Ascending aorta (tissue), 2 donors: ENCODE measurements at regions not wholly inside any gene's neighbourhood (a gene's known extent, or its start where the extent isn't known, plus 50 kb on each side); places are given as distances from the start of the nearest gene placed in this dataset.

Source experiments
- DNase-seq, 2 donors: peaks; one replicate each; pipeline ENCODE4 v3.0.0-alpha.2; 2019; ENCODE audit warnings: low spot score in 2 of 2
- H3K27ac ChIP-seq, 2 donors: fragments of 200-600 bp; sonication (generic); one replicate each; pipeline ENCODE4 v1.5.1; 2016 to 2017; ENCODE audit warnings: mild to moderate bottlenecking in 1 of 2
- H3K27me3 ChIP-seq: fragments of 200-600 bp; sonication (generic); one replicate; pipeline ENCODE4 v1.5.1; 2017
- H3K36me3 ChIP-seq, 2 donors: fragments of 200-600 bp; sonication (generic); one replicate each; pipeline ENCODE4 v1.5.1; 2016
- H3K4me1 ChIP-seq, 2 donors: fragments of 200-600 bp; sonication (generic); one replicate each; pipeline ENCODE4 v1.5.1; 2016 to 2017; ENCODE audit warnings: mild to moderate bottlenecking in 1 of 2
- H3K4me3 ChIP-seq, 2 donors: fragments of 200-600 bp; sonication (generic); one replicate each; pipeline ENCODE4 v1.5.1; 2016 to 2017; ENCODE audit warnings: mild to moderate bottlenecking in 1 of 2
- H3K9me3 ChIP-seq, 2 donors: fragments of 200-600 bp; sonication (generic); one replicate each; pipeline ENCODE4 v1.5.1; 2016
- intact Hi-C: fragments of 100-400 bp; cut with DNase I; formaldehyde crosslinking; loops from one replicate; pipeline ENCODE4 v1.15.1; 2023
- TF ChIP-seq, protein P1 (sequence below), 3 experiments: fragments of 200-600 bp in 2 of 3; fragments of 450-650 bp in 1 of 3; sonication (generic) in 2 of 3; IDR thresholded peaks; one replicate each; pipeline ENCODE4 v1.5.1; 2016 to 2019; ENCODE audit warnings: antibody characterized with exemption in 3 of 3, mild to moderate bottlenecking in 1 of 3, moderate library complexity in 1 of 3

DNA sequence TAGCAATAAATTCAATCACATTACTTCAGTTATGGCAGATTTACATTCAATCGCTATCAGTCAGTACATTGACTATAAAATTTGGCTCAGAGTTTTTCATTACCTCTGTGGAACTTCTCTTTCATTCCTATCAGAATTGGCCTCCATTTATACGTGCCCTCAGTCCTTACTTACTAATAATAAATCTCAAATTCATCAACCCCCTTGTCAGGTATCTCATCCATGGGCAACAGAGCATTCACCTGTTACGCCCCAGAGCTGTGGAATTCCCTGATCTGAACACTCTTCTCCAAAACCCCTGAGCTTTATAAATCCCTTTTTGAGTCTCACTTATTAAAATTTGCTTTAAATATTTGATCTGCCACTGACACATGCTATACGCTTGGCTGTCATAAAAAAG is 492.9 kb downstream of the GBE1 start:
- Histone ChIP-seq H3K9me3 (no peaks in the 10 kb centered on the region), H3K4me1 (no peaks in the 10 kb centered on the region), H3K4me3 (no peak overlapping the region), H3K27ac (no peak overlapping the region), H3K27me3 (no peaks in the 10 kb centered on the region), H3K36me3 (no peaks in the 10 kb centered on the region)
- intact Hi-C loops, result no loop called here
- no peak for DNase-seq
- TF ChIP-seq, protein P1, sequence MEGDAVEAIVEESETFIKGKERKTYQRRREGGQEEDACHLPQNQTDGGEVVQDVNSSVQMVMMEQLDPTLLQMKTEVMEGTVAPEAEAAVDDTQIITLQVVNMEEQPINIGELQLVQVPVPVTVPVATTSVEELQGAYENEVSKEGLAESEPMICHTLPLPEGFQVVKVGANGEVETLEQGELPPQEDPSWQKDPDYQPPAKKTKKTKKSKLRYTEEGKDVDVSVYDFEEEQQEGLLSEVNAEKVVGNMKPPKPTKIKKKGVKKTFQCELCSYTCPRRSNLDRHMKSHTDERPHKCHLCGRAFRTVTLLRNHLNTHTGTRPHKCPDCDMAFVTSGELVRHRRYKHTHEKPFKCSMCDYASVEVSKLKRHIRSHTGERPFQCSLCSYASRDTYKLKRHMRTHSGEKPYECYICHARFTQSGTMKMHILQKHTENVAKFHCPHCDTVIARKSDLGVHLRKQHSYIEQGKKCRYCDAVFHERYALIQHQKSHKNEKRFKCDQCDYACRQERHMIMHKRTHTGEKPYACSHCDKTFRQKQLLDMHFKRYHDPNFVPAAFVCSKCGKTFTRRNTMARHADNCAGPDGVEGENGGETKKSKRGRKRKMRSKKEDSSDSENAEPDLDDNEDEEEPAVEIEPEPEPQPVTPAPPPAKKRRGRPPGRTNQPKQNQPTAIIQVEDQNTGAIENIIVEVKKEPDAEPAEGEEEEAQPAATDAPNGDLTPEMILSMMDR (IDR thresholded peaks at IDR 0.05), result no peak

DNA sequence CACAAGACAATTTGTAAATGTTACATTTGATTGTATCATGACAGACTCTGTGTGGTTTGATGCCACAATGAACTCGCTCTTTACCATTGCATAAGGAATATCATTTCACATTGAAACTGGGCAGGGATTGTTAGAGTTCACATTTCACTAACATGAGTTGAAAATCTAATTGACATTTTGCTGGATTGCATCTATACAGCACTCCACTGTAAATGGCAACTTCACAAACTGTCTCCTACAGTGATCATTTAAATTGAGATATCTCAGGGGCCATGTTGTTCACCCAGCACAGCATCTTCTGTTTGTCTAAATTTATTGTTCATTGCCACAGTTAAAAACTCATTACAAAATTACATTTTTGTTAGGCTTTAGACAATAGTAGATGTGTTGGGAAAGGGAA is 499.4 kb downstream of the GBE1 start:
- TF ChIP-seq, protein P1 (IDR thresholded peaks at IDR 0.05), result no peak
- no peak for DNase-seq
- intact Hi-C loops, result no loop called here
- H3K36me3 ChIP-seq, result no peaks in the 10 kb centered on the region
- H3K4me1 ChIP-seq, result no peaks in the 10 kb centered on the region
- no peaks in the 10 kb centered on the region for H3K27me3 ChIP-seq
- no peaks in the 10 kb centered on the region for H3K9me3 ChIP-seq
- no peak overlapping the region for H3K4me3 ChIP-seq
- no peak overlapping the region for H3K27ac ChIP-seq

DNA sequence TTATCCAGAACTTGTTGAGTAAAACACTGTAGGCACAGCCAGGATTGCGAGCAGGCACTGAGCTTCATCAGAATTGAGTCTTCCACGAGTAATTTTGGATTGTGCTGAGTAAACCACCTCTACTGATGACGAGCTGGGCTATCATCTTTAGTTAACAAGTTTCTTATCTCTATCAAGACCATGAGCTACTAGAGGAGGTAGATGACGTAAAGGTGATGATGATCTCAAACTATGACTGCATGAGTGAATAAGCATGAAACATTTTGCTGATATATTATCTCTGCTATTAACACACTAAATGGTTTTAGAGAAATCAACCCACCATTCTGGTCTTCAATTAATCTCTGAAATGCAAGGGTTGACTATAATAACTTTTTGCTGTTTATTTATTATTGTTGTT is 506.0 kb downstream of the GBE1 start:
- intact Hi-C loops, result no loop called here
- DNase-seq, result no peak

DNA sequence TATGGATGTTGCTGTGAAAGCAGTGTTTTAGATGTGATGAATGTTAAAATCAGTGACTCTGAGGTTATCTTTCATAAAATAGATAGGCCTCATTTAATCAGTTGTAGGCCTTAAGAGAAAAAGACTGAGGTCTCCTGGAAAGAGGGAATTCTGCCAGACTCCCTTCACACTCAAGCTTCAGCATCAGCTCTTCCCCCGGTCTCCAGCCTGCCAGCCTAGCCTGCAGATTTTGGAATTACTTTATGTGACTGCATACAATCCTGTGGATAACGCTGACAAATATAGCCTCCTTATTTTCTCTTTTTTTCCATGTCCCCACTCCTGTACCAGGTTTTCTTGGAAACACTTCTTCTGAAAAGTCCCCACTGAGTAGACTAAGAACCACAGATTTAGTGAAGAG is 510.3 kb downstream of the GBE1 start:
- no peak overlapping the region for H3K27ac ChIP-seq
- intact Hi-C loops, result no loop called here
- TF ChIP-seq, protein P1 (IDR thresholded peaks at IDR 0.05), result no peak

More for the DNA sequence above, 506.0 kb downstream of the GBE1 start:
- Histone ChIP-seq H3K9me3 (no peaks in the 10 kb centered on the region), H3K27ac (no peak overlapping the region), H3K36me3 (no peaks in the 10 kb centered on the region), H3K4me3 (no peak overlapping the region), H3K4me1 (no peaks in the 10 kb centered on the region), H3K27me3 (no peaks in the 10 kb centered on the region)
- TF ChIP-seq, protein P1 (IDR thresholded peaks at IDR 0.05), result no peak

DNA sequence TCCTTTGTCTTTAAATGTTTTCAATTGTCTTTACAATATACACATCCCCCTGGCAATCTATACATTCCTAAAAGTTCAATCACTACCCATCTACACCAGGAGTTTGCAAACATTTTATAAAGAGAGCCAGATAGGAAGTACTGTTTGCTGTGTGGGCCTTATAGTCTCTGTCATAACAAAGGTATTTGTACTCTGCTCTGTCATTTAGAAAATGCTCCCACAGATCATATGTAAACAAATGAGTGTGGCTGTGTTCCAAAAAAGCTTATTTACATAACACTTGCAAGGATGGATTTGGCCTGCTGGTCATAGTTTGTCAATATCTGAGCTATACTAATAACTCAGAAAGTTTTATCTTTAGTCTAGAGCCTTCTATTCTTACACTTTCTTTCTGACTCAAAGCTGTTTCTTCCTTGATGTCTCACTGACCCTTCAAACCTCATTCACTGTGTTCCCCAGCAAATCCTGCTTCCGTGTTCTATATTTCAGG is 511.9 kb downstream of the GBE1 start:
- Histone ChIP-seq H3K4me3 (no peak overlapping the region), H3K9me3 (no peaks in the 10 kb centered on the region), H3K36me3 (no peaks in the 10 kb centered on the region), H3K27ac (no peak overlapping the region), H3K4me1 (no peaks in the 10 kb centered on the region), H3K27me3 (no peaks in the 10 kb centered on the region)
- no peak for DNase-seq
- intact Hi-C loops, result no loop called here
- TF ChIP-seq, protein P1 (IDR thresholded peaks at IDR 0.05), result no peak

More for the DNA sequence above, 510.3 kb downstream of the GBE1 start:
- H3K4me3 ChIP-seq, result no peak overlapping the region
- no peak for DNase-seq
- H3K27me3 ChIP-seq, result no peaks in the 10 kb centered on the region
- no peaks in the 10 kb centered on the region for H3K36me3 ChIP-seq
- H3K4me1 ChIP-seq, result no peaks in the 10 kb centered on the region
- no peaks in the 10 kb centered on the region for H3K9me3 ChIP-seq

DNA sequence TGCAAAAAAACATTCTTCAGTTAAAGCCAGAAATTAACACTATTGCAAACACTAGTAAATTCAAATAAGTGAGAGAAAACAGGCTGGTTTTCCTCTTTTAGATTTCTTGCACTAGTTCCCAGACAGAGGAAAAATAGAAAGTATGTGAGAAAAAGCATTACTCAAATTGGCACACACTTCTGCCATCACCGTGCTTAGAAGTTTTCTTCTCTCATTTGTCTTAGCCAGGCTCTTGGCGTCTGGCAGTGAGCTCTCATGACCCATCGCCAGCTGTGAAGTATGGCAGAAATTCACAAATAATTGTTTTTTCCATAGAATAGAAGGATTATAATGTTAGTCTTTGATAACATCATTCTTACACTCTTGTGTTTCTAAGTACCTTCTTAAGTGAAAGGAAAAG is 515.9 kb downstream of the GBE1 start:
- no peak for DNase-seq
- Histone ChIP-seq H3K27ac (no peak overlapping the region), H3K4me1 (no peaks in the 10 kb centered on the region), H3K27me3 (no peaks in the 10 kb centered on the region), H3K9me3 (no peaks in the 10 kb centered on the region), H3K4me3 (no peak overlapping the region), H3K36me3 (no peaks in the 10 kb centered on the region)
- intact Hi-C loops, result no loop called here
- TF ChIP-seq, protein P1 (IDR thresholded peaks at IDR 0.05), result no peak
